HEK293 (cell line): ENCODE measurements at regions not wholly inside any gene's neighbourhood (a gene's known extent, or its start where the extent isn't known, plus 50 kb on each side); places are given as distances from the start of the nearest gene placed in this dataset.

ENCODE experiments used
- FEZF1 ChIP-seq: fragments of 450-650 bp; formaldehyde crosslinking; IDR thresholded peaks from 2 replicates; pipeline ENCODE4 v1.5.1; 2016; ENCODE audit warnings: missing biosample characterization, missing genetic modification characterization
- SP2 ChIP-seq: fragments of 450-650 bp; formaldehyde crosslinking; IDR thresholded peaks from 2 replicates; pipeline ENCODE4 v1.5.1; 2016; ENCODE audit warnings: missing biosample characterization, missing genetic modification characterization
- ZNF24 ChIP-seq: fragments of 450-650 bp; formaldehyde crosslinking; IDR thresholded peaks from 2 replicates; pipeline ENCODE4 v1.5.1; 2016; ENCODE audit warnings: missing biosample characterization, missing genetic modification characterization
- TF ChIP-seq, protein P1 (sequence below): fragments of 450-650 bp; formaldehyde crosslinking; IDR thresholded peaks from 2 replicates; pipeline ENCODE4 v1.5.1; 2016; ENCODE audit warnings: missing biosample characterization, missing genetic modification characterization

DNA sequence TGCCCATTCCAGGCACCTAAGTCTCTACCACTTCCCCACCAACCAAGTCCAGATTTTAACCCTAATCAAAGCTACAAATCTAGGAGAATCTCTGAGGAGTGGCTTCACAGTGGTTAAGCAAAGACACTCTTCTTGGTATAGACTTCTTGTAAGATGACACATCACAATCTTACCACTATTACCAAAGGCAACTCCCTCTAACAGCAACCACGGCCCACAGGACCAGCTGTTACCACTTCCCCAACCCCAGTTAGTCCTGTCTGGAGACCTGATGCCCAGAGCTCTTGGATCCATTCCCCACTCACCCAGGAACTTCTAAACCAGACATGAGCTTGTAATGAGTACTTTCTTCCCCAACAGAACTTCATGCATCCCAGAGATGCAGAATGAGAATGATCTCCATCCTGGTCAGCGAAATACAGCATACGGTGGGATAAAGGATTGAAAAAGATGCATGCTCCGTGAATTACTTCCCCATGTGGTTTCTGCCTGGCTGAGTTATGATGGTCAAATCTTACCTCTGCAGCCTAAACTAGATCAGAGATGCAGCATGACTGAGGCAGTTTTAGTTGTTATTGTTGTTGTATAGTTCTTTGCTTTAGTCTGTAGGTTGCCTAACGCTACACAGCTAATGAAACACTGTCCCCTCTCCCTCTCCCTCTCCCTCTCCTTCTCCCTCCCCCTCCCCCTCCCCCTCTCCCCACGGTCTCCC lies 87.7 kb upstream of the FOXN3 start:
- TF ChIP-seq SP2 (tag by site-specific recombination): no peak
- TF ChIP-seq ZNF24: no peak
- no peak for TF ChIP-seq FEZF1 (tag by site-specific recombination)
- TF ChIP-seq, protein P1, sequence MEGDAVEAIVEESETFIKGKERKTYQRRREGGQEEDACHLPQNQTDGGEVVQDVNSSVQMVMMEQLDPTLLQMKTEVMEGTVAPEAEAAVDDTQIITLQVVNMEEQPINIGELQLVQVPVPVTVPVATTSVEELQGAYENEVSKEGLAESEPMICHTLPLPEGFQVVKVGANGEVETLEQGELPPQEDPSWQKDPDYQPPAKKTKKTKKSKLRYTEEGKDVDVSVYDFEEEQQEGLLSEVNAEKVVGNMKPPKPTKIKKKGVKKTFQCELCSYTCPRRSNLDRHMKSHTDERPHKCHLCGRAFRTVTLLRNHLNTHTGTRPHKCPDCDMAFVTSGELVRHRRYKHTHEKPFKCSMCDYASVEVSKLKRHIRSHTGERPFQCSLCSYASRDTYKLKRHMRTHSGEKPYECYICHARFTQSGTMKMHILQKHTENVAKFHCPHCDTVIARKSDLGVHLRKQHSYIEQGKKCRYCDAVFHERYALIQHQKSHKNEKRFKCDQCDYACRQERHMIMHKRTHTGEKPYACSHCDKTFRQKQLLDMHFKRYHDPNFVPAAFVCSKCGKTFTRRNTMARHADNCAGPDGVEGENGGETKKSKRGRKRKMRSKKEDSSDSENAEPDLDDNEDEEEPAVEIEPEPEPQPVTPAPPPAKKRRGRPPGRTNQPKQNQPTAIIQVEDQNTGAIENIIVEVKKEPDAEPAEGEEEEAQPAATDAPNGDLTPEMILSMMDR: no peak
